Neural cell (in vitro differentiated cells): ENCODE measurements at regions not wholly inside any gene's neighbourhood (a gene's known extent, or its start where the extent isn't known, plus 50 kb on each side); places are given as distances from the start of the nearest gene placed in this dataset.

Source experiments
- H2AFZ ChIP-seq: fragments of 200-600, 300-800 bp; sonication (generic), shearing (Covaris generic); 2 replicates; pipeline ENCODE4 v1.6.0; 2014; ENCODE audit warnings: low read depth, mild to moderate bottlenecking, antibody characterized with exemption, low read length, moderate library complexity
- H3F3A ChIP-seq: fragments of 200-600 bp; shearing (Covaris generic); 2 replicates; pipeline ENCODE4 v1.6.1; 2016; ENCODE audit warnings: mild to moderate bottlenecking, moderate library complexity, mixed read lengths, antibody characterized with exemption, low read length; ENCODE audit not compliant: insufficient read depth, poor library complexity, severe bottlenecking
- H3K27ac ChIP-seq: fragments of 200-600, 300-800 bp; sonication (generic), shearing (Covaris generic); 2 replicates; pipeline ENCODE4 v1.5.1; 2014; ENCODE audit warnings: mild to moderate bottlenecking, low read length, moderate library complexity
- H3K27me3 ChIP-seq: fragments of 300-800, 200-600 bp; sonication (generic), shearing (Covaris generic); 2 replicates; pipeline ENCODE4 v1.6.0; 2014; ENCODE audit warnings: mild to moderate bottlenecking, low read depth, low read length, moderate library complexity; ENCODE audit not compliant: insufficient read depth
- H3K36me3 ChIP-seq: fragments of 300-800, 200-600 bp; sonication (generic), shearing (Covaris generic); 2 replicates; pipeline ENCODE4 v1.5.1; 2014; ENCODE audit warnings: mild to moderate bottlenecking, antibody characterized with exemption, low read length, moderate library complexity; ENCODE audit not compliant: insufficient read depth
- H3K4me2 ChIP-seq: fragments of 300-800, 200-600 bp; sonication (generic), shearing (Covaris generic); 2 replicates; pipeline ENCODE4 v1.6.0; 2014; ENCODE audit warnings: mild to moderate bottlenecking, low read length
- H3K4me3 ChIP-seq: fragments of 300-800, 200-600 bp; sonication (generic), shearing (Covaris generic); 2 replicates; pipeline ENCODE4 v1.5.1; 2014; ENCODE audit warnings: mild to moderate bottlenecking, low read length, moderate library complexity
- H3K79me2 ChIP-seq: fragments of 200-600 bp; shearing (Covaris generic); replicated peaks from 2 replicates; pipeline ENCODE4 v1.6.0; 2014; ENCODE audit warnings: mild to moderate bottlenecking, low read length, moderate library complexity; ENCODE audit not compliant: insufficient read depth
- H3K9ac ChIP-seq: fragments of 300-800, 200-600 bp; sonication (generic), shearing (Covaris generic); 2 replicates; pipeline ENCODE4 v1.6.1; 2016; ENCODE audit warnings: mild to moderate bottlenecking, low read length, mixed read lengths
- H3K9me2 ChIP-seq: fragments of 200-600 bp; shearing (Covaris generic); 2 replicates; pipeline ENCODE4 v1.6.1; 2016; ENCODE audit warnings: mild to moderate bottlenecking, low read length, mixed read lengths; ENCODE audit not compliant: insufficient read depth
- H3K9me3 ChIP-seq: fragments of 200-600, 300-800 bp; sonication (generic), shearing (Covaris generic); 2 replicates; pipeline ENCODE4 v1.6.1; 2016; ENCODE audit warnings: mild to moderate bottlenecking, mixed run types, low read length, moderate library complexity, mixed read lengths
- H4K20me1 ChIP-seq: fragments of 200-600 bp; shearing (Covaris generic); 2 replicates; pipeline ENCODE4 v1.6.1; 2016; ENCODE audit warnings: mild to moderate bottlenecking, mixed run types; ENCODE audit not compliant: insufficient read depth
- EP300 ChIP-seq: fragments of 450-650 bp; conservative IDR thresholded peaks from 2 replicates; pipeline ENCODE4 v1.6.1; 2014; ENCODE audit warnings: antibody characterized with exemption, mild to moderate bottlenecking, moderate library complexity; ENCODE audit not compliant: poor library complexity, severe bottlenecking
- EZH2 ChIP-seq: fragments of 200-600, 300-800 bp; shearing (Covaris generic), sonication (generic); IDR thresholded peaks from 2 replicates; pipeline ENCODE4 v1.6.1; 2014; ENCODE audit warnings: antibody characterized with exemption, low read length, borderline replicate concordance, mild to moderate bottlenecking; ENCODE audit not compliant: insufficient read depth, poor library complexity, severe bottlenecking
- MXI1 ChIP-seq: fragments of 450-650 bp; conservative IDR thresholded peaks from 2 replicates; pipeline ENCODE4 v1.6.1; 2014; ENCODE audit warnings: antibody characterized with exemption, mild to moderate bottlenecking; ENCODE audit not compliant: poor library complexity, severe bottlenecking
- POLR2AphosphoS5 ChIP-seq: IDR thresholded peaks from 2 replicates; pipeline ENCODE4 v1.6.1; 2012
- RAD21 ChIP-seq: fragments of 450-650 bp; conservative IDR thresholded peaks from 2 replicates; pipeline ENCODE4 v1.6.1; 2014; ENCODE audit warnings: antibody characterized with exemption, mild to moderate bottlenecking, moderate library complexity
- SMC3 ChIP-seq: fragments of 450-650 bp; conservative IDR thresholded peaks from 2 replicates; pipeline ENCODE4 v1.6.1; 2014; ENCODE audit warnings: antibody characterized with exemption, mild to moderate bottlenecking, moderate library complexity; ENCODE audit not compliant: poor library complexity
- TAF1 ChIP-seq: IDR thresholded peaks from 2 replicates; pipeline ENCODE4 v1.6.1; 2012; ENCODE audit warnings: low read depth
- TF ChIP-seq, protein P1 (sequence below): fragments of 450-650 bp; IDR thresholded peaks from 2 replicates; pipeline ENCODE4 v1.5.1; 2014; ENCODE audit warnings: antibody characterized with exemption, mild to moderate bottlenecking, moderate library complexity; ENCODE audit not compliant: poor library complexity, severe bottlenecking
- TF ChIP-seq, protein P2 (sequence below): IDR thresholded peaks from 2 replicates; pipeline ENCODE4 v1.6.1; 2012; ENCODE audit warnings: borderline replicate concordance

DNA sequence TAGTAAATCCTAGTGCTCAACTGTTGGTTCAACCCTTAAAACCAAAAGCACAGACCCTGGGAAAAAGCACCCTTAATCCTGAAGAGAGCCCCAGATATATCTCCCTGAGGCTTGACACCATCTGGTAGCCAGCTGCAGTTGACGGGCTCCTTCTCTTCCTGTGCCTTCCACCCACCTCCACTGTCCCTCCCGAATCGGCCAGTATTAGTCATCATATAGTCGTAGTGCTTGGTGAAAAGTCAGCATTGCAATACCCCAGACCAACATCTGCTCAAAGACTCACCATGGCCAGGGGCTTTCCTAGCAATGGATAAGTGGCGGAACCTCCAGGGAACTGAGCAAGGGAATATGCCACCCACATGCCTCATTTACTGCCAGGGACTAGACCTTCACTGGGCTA, 125.6 kb upstream of the CRBN start:
- Histone ChIP-seq H3K9ac (no peak overlapping the region), H4K20me1 (no peaks in the 10 kb centered on the region), H3K4me3 (no peak overlapping the region), H3F3A (no peaks in the 10 kb centered on the region), H2AFZ (no peak overlapping the region), H3K9me3 (no peaks in the 10 kb centered on the region), H3K27me3 (no peaks in the 10 kb centered on the region), H3K36me3 (no peaks in the 10 kb centered on the region), H3K79me2 (no peaks in the 10 kb centered on the region), H3K27ac (no peak overlapping the region), H3K9me2 (no peaks in the 10 kb centered on the region), H3K4me2 (no peak overlapping the region)
- TF ChIP-seq, protein P1, sequence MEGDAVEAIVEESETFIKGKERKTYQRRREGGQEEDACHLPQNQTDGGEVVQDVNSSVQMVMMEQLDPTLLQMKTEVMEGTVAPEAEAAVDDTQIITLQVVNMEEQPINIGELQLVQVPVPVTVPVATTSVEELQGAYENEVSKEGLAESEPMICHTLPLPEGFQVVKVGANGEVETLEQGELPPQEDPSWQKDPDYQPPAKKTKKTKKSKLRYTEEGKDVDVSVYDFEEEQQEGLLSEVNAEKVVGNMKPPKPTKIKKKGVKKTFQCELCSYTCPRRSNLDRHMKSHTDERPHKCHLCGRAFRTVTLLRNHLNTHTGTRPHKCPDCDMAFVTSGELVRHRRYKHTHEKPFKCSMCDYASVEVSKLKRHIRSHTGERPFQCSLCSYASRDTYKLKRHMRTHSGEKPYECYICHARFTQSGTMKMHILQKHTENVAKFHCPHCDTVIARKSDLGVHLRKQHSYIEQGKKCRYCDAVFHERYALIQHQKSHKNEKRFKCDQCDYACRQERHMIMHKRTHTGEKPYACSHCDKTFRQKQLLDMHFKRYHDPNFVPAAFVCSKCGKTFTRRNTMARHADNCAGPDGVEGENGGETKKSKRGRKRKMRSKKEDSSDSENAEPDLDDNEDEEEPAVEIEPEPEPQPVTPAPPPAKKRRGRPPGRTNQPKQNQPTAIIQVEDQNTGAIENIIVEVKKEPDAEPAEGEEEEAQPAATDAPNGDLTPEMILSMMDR: no peak
- TF ChIP-seq EP300 (no peak), TAF1 (no peak), MXI1 (no peak), EZH2 (no peak), RAD21 (no peak), POLR2AphosphoS5 (no peak), SMC3 (no peak)
- TF ChIP-seq, protein P2, sequence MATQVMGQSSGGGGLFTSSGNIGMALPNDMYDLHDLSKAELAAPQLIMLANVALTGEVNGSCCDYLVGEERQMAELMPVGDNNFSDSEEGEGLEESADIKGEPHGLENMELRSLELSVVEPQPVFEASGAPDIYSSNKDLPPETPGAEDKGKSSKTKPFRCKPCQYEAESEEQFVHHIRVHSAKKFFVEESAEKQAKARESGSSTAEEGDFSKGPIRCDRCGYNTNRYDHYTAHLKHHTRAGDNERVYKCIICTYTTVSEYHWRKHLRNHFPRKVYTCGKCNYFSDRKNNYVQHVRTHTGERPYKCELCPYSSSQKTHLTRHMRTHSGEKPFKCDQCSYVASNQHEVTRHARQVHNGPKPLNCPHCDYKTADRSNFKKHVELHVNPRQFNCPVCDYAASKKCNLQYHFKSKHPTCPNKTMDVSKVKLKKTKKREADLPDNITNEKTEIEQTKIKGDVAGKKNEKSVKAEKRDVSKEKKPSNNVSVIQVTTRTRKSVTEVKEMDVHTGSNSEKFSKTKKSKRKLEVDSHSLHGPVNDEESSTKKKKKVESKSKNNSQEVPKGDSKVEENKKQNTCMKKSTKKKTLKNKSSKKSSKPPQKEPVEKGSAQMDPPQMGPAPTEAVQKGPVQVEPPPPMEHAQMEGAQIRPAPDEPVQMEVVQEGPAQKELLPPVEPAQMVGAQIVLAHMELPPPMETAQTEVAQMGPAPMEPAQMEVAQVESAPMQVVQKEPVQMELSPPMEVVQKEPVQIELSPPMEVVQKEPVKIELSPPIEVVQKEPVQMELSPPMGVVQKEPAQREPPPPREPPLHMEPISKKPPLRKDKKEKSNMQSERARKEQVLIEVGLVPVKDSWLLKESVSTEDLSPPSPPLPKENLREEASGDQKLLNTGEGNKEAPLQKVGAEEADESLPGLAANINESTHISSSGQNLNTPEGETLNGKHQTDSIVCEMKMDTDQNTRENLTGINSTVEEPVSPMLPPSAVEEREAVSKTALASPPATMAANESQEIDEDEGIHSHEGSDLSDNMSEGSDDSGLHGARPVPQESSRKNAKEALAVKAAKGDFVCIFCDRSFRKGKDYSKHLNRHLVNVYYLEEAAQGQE: no peak

DNA sequence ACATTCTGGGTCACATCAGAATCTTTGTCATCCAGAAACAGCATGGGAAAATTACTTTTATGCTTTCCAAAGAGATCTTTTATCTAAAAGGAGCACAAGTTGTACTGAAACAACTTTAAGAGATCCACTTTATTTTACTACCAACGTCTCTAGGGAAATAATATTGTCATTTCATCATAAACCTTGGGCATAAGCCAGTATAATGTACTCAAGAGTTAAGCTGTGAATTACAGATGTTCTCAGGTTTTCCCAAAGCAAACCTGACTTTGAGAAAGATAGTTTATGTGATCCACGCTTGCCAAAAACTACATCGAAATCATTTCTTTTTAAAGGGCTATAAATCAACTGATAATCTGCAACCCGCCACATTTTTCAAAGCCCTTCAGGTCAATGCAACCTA, 124.1 kb upstream of the CRBN start:
- no peaks in the 10 kb centered on the region for H3K36me3 ChIP-seq
- H3K9ac ChIP-seq: no peak overlapping the region
- no peaks in the 10 kb centered on the region for H3F3A ChIP-seq
- no peaks in the 10 kb centered on the region for H4K20me1 ChIP-seq
- H3K27me3 ChIP-seq: no peaks in the 10 kb centered on the region
- no peak overlapping the region for H2AFZ ChIP-seq
- no peak overlapping the region for H3K4me2 ChIP-seq
- H3K4me3 ChIP-seq: no peak overlapping the region
- H3K9me3 ChIP-seq: no peaks in the 10 kb centered on the region
- H3K9me2 ChIP-seq: no peaks in the 10 kb centered on the region
- no peak for TF ChIP-seq TAF1
- TF ChIP-seq SMC3: no peak
- TF ChIP-seq, protein P2: no peak
- TF ChIP-seq RAD21: no peak
- TF ChIP-seq EZH2: no peak
- TF ChIP-seq POLR2AphosphoS5: no peak
- TF ChIP-seq, protein P1: no peak
- TF ChIP-seq MXI1: no peak
- TF ChIP-seq EP300: no peak
- H3K79me2 ChIP-seq: no peaks in the 10 kb centered on the region
- H3K27ac ChIP-seq: no peak overlapping the region
